ENCODE measurements at regions not wholly inside any gene's neighbourhood (a gene's known extent, or its start where the extent isn't known, plus 50 kb on each side); places are given as distances from the start of the nearest gene placed in this dataset.

DNA sequence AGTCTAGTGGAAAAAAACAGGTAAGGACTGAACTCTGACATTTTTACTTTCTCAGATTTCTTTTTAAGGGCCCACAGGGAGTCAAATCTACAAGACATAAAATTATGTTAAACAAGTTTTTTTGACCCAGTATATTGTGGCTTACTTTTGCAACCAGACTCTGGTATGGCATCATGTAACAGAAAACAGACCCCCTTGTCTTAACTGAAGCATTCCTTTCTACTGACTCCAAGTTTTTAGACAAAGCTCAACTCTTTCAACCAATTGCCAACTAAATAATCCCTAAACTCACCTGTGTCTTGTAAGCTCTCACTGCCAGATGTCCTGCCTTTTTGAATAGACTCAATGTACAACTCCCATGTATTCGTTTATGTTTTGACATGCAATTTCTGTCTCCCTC, 64.3 kb downstream of the FASLG start:
- TF ChIP-seq, protein P1, sequence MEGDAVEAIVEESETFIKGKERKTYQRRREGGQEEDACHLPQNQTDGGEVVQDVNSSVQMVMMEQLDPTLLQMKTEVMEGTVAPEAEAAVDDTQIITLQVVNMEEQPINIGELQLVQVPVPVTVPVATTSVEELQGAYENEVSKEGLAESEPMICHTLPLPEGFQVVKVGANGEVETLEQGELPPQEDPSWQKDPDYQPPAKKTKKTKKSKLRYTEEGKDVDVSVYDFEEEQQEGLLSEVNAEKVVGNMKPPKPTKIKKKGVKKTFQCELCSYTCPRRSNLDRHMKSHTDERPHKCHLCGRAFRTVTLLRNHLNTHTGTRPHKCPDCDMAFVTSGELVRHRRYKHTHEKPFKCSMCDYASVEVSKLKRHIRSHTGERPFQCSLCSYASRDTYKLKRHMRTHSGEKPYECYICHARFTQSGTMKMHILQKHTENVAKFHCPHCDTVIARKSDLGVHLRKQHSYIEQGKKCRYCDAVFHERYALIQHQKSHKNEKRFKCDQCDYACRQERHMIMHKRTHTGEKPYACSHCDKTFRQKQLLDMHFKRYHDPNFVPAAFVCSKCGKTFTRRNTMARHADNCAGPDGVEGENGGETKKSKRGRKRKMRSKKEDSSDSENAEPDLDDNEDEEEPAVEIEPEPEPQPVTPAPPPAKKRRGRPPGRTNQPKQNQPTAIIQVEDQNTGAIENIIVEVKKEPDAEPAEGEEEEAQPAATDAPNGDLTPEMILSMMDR (IDR thresholded peaks at IDR 0.05) = no peak
- no peak for TF ChIP-seq EZH2phosphoT487 (IDR thresholded peaks at IDR 0.05)
- no peak for TF ChIP-seq EZH2 (IDR thresholded peaks at IDR 0.05)
